Vagina (tissue), 2 donors: ENCODE measurements at regions not wholly inside any gene's neighbourhood (a gene's known extent, or its start where the extent isn't known, plus 50 kb on each side); places are given as distances from the start of the nearest gene placed in this dataset.

Experiments
- POLR2A ChIP-seq, 2 donors: fragments of 450-650 bp; IDR thresholded peaks; one replicate each; pipeline ENCODE4 v1.6.1; 2017; ENCODE audit warnings: antibody characterized with exemption in 2 of 2, mild to moderate bottlenecking in 2 of 2, moderate library complexity in 2 of 2
- POLR2AphosphoS5 ChIP-seq, 2 donors: sonication (generic); formaldehyde crosslinking; IDR thresholded peaks; one replicate each; pipeline ENCODE4 v1.9.0; 2017; ENCODE audit warnings: antibody characterized with exemption in 2 of 2, mild to moderate bottlenecking in 2 of 2, low read depth in 1 of 2; ENCODE audit not compliant: insufficient read depth in 1 of 2
- TF ChIP-seq, protein P1 (sequence below), 3 experiments: fragments of 450-650 bp in 2 of 3; fragments of 200-600 bp in 1 of 3; sonication (generic) in 1 of 3; IDR thresholded peaks; one replicate each; pipeline ENCODE4 v1.5.1; 2017 to 2019; ENCODE audit warnings: antibody characterized with exemption in 3 of 3, mild to moderate bottlenecking in 2 of 3, moderate library complexity in 2 of 3

DNA sequence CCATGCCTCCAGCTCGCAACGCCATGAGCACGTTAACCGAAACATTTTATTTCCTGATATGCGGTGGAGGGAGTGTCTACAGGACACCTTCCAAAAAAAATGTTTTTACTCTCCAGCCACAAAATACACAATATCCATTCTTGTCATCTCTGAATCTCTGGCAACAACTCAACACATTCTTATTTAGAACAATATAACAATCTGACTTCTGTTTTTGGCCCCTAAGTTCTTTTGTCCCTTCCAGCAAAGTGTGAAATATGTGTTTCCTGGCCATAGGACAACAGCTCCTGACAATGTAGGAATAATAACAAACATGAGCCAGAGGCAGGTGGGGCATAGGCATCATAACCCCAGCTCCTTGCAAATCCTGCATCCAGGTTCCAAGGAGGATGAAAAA lies 163.0 kb downstream of the DDX1 start:
- TF ChIP-seq, protein P1, sequence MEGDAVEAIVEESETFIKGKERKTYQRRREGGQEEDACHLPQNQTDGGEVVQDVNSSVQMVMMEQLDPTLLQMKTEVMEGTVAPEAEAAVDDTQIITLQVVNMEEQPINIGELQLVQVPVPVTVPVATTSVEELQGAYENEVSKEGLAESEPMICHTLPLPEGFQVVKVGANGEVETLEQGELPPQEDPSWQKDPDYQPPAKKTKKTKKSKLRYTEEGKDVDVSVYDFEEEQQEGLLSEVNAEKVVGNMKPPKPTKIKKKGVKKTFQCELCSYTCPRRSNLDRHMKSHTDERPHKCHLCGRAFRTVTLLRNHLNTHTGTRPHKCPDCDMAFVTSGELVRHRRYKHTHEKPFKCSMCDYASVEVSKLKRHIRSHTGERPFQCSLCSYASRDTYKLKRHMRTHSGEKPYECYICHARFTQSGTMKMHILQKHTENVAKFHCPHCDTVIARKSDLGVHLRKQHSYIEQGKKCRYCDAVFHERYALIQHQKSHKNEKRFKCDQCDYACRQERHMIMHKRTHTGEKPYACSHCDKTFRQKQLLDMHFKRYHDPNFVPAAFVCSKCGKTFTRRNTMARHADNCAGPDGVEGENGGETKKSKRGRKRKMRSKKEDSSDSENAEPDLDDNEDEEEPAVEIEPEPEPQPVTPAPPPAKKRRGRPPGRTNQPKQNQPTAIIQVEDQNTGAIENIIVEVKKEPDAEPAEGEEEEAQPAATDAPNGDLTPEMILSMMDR (IDR thresholded peaks at IDR 0.05), result no peak
- TF ChIP-seq POLR2AphosphoS5 (IDR thresholded peaks at IDR 0.05; ENCODE audit: insufficient read depth in 1 of 2, low read depth in 1 of 2) (no peak), POLR2A (IDR thresholded peaks at IDR 0.05) (no peak)
